Activated CD8-positive, alpha-beta memory T cell treated with anti-CD3 and anti-CD28 coated beads for 36 hours (primary cell): ENCODE measurements at regions not wholly inside any gene's neighbourhood (a gene's known extent, or its start where the extent isn't known, plus 50 kb on each side); places are given as distances from the start of the nearest gene placed in this dataset.
"Not testable (repeated sequence)": the region's sequence is repeated elsewhere in the genome, so short reads cannot be mapped to it uniquely, and the experiment has no call there.

Experiments
- CTCF ChIA-PET: fragments of 350-600 bp; sonication (Branson Sonifier 250); formaldehyde crosslinking; loops from one replicate; lab custom pipeline; 2021; ENCODE audit warnings: antibody characterized with exemption; lab: Charles Lee
- POLR2A ChIA-PET: fragments of 350-600 bp; sonication (Branson Sonifier 250); formaldehyde crosslinking; loops from one replicate; lab custom pipeline; 2021; ENCODE audit warnings: antibody characterized with exemption; lab: Charles Lee

DNA sequence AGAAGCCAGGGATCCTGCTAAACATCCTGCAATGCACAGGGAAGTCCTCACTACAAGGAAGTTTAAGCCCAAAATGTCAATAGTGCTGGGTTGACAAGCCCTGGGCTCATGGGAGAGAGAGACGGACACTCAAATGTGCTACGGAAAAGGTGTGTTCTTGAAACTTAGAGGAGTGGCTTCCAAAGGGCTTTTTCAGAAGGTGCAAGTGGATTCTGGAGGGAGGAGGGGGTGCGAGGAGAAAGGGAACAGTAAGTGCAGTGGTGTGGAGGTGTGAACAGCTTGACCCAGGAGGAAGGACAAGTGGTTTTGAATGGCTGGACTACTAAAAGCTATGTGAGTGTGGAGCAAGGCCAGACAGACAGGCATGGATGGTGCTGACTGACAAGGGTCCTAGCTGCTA lies 50.4 kb upstream of the CECR2 start:
- CTCF ChIA-PET = no interaction called here
- POLR2A ChIA-PET = no interaction called here

DNA sequence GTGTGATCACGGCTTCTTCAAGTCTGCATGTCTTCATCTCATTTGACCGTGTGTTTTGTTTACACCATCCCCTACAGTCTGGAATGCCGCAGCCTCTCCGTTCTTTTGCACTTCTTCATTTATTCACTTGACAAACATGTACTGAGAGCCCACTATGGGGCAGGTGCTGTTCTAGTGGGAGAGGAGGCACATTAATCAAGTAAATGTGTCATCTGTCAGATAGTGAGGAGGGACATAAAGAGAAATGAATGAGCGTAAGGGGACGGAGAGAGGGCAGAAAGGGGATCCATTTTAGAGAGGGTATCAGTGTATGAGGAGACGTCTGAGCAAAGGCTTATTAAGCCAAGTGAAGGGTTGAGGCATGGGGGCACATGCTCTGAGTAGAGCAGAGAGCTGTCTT lies 54.0 kb upstream of the CECR2 start:
- ChIA-PET CTCF (no interaction called here), POLR2A (no interaction called here)

DNA sequence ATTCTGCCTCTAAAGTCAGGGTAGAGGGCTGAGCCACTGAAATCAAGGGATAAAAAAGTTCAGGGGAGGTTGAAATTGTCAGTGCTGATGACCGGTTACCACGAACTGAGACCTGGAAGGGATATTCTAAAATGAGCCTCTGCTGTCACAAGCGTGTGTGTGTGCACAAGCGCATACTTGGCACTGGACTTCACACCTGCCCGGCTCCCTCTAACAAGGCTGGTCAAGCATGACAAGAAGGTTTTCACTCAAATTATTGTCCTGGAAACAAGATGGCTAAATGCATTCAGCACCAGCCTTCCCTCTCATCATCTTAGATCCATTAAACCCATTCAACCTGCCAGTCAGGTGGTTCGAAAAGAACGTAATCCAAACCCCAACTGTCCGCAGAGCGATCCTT lies 54.8 kb upstream of the CECR2 start:
- ChIA-PET CTCF (no interaction called here), POLR2A (no interaction called here)

DNA sequence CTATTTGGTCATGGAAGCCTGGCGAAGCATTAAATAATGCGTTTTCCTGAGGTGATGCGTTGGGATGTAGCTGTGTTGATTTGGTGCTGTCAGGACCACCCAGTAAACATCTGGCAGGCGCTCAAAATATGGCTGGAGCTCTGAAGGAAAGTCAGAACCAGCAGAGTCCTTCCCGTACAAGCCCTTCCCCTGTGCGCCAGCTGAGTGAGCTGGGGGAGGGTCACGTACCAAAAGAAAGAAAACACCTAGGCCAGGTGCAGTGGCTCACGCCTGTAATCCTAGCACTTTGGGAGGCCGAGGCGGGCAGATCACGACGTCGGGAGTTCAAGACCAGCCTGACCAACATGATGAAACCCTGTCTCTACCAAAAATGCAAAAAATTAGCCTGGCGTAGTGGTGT lies 55.6 kb upstream of the CECR2 start:
- ChIA-PET POLR2A (no interaction called here), CTCF (no interaction called here)

DNA sequence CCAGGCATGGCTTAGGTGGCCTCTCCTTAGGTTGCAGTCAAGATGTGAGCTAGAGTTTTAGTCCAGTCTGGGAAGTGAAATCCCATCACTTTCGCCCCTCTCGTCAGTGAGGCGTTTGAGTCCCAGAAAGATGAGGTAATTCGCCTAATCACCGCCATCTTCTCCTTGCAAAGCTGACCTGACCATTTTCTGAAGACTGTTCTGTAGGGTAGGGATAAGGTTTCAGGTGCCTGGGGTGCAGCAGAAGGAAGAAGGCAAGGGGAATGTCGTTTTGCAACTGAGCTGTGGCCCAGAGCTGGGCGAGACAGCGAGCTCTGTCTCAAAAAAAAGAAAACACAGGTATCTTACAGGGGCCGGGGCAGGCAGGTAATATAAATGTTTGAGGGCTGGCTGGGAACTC lies 61.7 kb upstream of the CECR2 start:
- CTCF ChIA-PET = no interaction called here
- POLR2A ChIA-PET = no interaction called here

DNA sequence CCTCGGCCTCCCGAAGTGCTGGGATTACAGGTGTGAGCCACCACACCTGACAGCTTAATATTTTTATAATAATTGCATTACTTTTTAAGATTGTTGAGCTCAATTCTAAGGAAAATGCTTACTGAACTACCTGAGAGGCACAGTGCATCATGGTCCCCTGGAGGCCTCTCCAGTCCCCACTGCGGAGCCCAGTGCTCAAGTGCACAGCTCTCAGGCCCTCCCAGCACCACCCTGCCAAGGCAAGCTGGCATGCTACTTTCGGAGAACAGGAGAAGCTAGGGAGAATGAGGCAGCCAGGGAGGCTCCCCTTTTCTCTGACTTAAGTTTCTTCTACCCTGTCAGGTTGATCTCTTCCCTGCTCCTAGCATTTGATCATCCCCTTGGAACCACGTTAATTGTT lies 64.2 kb upstream of the CECR2 start:
- ChIA-PET POLR2A (interaction anchor here (0.6 kb wide), 1 partner anchor 36 kb away, joined by 3 read pairs; no protein-coding TSS in a partner anchor), CTCF (interaction anchor here (1.5 kb wide), 1 partner anchor 18 kb away, joined by 3 read pairs; no protein-coding TSS in a partner anchor)

DNA sequence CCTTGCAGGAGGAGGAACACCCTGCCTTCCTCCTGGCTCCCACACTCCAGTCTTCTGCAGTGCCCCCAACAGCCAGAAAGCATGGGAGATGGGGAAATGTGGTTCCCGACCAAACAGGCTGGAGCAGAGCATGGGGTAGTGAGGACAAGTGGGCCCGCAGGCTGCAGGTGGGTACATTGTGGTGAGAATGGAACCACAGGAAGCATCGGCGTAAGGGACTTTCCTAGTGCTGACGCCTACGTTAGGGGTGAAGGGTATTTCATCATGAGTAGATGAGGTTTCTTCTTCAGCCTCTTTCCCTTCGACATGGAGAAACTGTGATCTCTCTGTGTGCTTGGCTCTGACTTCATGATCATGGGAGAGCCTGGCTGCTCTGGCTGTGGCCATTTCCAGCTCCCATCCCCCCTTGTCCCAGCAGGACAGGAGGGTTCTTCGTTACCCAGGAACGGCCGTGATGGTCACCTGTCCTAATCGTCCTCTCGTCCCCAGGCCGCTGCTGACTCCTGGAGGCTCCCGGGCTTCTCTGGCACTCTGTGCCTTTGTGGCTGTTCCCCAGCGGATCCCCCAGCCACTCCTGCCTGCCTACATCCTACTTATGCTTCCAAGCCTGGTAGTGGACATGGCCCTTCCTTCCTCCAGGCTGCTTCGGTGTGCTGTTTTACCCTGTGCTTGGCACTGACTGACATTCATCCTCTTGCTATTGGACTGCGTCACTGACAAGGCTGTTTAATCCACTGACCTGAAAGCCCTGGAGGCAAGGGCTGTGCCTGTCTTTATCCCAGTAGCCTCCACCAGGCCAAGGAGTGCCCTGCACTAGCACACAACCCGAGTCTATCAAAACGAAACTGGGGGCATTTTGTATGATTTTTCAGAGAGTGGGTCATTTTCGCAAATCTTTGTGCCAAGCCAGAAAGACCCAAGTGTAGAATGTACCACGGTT lies 65.2 kb upstream of the CECR2 start:
- ChIA-PET POLR2A (no interaction called here), CTCF (interaction anchor here (1.5 kb wide), 1 partner anchor 17 kb away, joined by 3 read pairs; no protein-coding TSS in a partner anchor)

- CTCF ChIA-PET = interaction anchor here (1.5 kb wide), 1 partner anchor 16 kb away, joined by 3 read pairs; no protein-coding TSS in a partner anchor
- POLR2A ChIA-PET = no interaction called here
Observed at GRCh38 chr22:17303441-17303839, 65.8 kb upstream of the CECR2 start.

DNA sequence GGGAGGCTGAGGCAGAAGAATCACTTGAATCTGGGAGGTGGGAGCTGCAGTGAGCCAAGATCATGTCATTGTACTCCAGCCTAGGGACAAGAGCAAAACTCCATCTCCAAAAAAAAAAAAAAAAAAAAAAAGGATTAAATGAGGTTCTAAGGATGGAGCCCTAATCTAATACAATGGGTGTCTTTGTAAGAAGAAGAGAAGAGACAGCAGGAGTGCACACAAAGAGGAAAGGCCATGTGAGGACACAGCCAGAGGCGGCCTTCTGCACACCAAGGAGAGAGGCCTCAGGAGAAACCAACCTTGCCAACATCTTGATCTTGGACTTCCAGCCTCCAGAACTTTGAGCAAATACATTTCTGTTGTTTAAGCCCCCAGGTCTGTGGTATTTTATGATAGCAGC lies 66.6 kb upstream of the CECR2 start:
- POLR2A ChIA-PET = no interaction called here

GRCh38 chr22:17300926-17301325 lies 68.3 kb upstream of the CECR2 start:
- ChIA-PET CTCF (no interaction called here), POLR2A (no interaction called here)

More for the DNA sequence above, 66.6 kb upstream of the CECR2 start:
- CTCF ChIA-PET = interaction anchor here (0.6 kb wide), 1 partner anchor 260 kb away, joined by 4 read pairs; no protein-coding TSS in a partner anchor

DNA sequence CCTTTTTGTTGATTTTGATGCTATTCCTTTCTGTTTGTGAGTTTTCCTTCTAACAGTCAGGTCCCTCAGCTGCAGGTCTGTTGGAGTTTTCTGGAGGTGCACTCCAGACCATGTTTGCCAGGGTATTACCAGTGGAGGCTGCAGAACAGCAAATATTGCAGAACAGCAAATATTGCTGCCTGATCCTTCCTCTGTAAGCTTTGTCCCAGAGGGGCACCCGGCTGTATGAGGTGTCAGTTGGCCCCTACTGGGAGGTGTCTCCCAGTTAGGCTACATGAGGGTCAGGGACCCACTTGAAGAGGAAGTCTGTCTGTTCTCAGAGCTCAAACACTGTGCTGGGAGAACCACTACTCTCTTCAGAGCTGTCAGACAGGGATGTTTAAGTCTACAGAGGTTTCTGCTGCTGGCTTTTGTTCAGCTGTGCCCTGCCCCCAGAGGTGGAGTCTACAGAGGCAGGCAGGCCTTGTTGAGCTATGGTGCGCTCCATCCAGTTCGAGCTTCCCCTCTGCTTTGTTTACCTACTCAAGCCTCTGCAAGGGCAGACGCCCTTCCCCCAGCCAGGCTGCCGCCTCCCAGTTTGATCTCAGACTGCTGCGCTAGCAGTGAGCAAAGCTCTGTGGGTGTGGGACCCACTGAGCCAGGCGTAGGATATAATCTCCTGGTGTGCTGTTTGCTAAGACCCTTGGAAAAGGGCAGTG lies 70.3 kb upstream of the CECR2 start:
- POLR2A ChIA-PET = not testable (repeated sequence)
- CTCF ChIA-PET = interaction anchor here (0.6 kb wide), 1 partner anchor 26 kb away, joined by 3 read pairs; no protein-coding TSS in a partner anchor

DNA sequence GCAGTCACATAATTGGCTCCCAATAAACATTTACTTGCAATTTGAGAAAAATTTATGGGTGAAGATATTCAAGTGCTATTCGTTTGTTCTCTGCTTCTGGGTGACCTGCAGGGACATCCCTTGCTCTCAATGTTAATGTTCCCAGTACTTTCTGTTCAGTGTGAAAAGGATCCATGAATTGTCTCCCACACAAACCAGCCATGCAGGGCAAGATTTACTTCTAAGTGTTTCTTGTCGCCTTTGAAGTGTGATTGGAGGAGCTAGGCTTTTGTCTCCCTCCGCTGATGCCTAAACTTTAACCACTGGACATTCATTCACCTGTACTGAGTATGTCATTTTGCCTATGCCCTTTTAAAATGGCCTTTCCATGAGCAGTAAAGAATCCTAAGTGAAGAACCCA lies 66.4 kb upstream of the ADA2 start:
- ChIA-PET POLR2A (no interaction called here), CTCF (no interaction called here)

GRCh38 chr22:17284888-17285287 lies 65.7 kb upstream of the ADA2 start:
- CTCF ChIA-PET = no interaction called here
- POLR2A ChIA-PET = no interaction called here

DNA sequence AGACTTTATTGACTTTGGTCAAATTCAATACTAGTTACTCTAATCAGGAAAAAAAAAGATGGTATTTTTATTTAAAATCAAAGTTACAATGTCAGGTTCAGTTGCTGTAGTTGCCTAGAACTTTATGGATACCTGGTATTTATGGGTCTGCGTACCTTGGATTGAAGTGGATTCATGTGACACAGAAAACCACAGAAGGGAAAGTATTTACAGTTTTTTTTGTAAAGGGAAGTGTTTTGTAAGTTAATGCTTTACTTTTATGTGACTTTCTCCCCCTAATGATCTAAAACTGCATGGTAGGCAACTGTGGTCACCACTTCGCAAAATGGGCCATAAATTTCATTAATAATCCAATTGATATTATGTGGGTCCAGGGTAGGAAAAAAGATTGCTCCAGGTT lies 65.2 kb upstream of the ADA2 start:
- POLR2A ChIA-PET = no interaction called here
- CTCF ChIA-PET = no interaction called here

DNA sequence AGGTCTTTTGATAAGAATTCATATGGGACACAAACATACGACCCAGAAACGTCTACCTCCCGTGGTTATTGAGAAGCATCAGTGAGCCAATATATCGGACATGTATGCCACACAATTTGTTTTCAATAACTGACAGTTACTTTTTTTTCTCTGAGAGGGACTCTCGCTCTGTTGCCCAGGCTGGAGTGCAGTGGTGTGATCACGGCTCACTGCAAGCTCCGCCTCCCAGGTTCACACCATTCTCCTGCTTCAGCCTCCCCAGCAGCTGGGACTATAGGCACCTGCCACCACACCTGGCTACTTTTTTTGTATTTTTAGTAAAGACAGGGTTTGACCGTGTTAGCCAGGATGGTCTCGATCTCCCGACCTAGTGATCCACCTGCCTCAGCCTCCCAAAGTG lies 64.6 kb upstream of the ADA2 start:
- POLR2A ChIA-PET, CTCF ChIA-PET: not testable (repeated sequence)

DNA sequence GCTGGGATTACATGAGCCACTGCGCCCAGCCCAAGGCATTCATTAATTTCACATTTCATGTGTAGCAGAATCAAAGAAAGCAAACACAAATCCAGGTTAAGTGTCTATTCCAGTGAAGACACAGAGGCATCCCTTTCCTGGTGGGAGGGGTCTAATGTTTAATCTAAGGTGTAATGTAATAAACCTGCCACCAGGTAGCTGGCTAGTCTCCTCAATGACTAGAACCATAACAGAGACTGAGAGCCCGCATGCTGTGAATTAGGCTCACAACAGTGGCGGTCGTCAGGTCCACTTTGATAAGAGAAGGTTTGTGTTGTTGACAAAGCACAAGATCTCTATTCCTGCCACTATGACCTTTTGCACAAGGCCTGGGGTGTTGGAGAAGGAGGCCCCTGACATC lies 64.2 kb upstream of the ADA2 start:
- ChIA-PET POLR2A (no interaction called here), CTCF (no interaction called here)

DNA sequence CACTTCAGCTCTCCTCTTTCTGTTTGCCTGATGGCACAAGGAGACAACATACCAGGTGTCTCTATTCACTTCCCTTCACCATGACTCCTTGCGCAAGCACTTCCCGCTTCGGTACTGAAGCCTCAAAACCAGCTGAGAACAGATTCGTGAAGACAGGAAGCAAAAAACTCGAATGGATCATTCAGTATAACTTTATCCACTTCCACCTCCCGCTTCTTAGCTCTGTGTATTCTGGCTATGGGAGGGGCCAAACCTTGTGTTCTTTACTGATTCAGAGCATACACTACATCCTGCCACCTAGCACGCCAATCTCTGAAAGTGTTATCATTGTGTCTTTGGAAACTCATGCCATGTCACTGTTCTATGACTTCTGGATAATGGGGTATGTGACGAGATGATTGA lies 62.2 kb upstream of the ADA2 start:
- ChIA-PET CTCF (interaction anchor here (1.6 kb wide), 1 partner anchor 110 kb away, joined by 4 read pairs; no protein-coding TSS in a partner anchor), POLR2A (no interaction called here)

- CTCF ChIA-PET = interaction anchor here (1.6 kb wide), 1 partner anchor 110 kb away, joined by 4 read pairs; no protein-coding TSS in a partner anchor
- POLR2A ChIA-PET = no interaction called here
Observed at GRCh38 chr22:17281026-17281425, 61.8 kb upstream of the ADA2 start.

DNA sequence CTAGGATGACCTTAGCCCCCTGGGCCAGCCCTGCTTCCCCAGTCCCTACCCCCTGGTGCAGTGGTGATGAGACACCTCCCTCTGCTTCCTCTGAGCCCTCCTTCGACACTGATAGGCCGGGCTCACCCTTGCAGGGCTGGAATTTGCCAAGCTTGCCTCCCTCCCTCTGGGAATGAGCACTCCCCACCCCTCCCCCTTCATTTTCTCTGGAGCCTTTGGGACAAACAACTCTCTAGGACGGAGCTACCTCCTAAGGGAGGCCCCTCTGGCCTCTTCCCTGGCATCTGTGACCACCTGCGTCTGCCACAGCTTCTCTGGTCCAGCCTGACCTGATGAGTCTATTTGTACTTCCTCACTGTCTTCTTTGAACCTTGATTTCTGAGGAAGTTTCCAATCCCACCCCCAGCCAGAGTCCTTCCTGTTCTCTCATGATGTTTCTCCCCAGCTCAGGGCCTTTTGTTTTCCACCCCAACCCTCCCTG lies 53.3 kb upstream of the ADA2 start:
- POLR2A ChIA-PET = no interaction called here
- CTCF ChIA-PET = no interaction called here
